ENCODE measurements at regions not wholly inside any gene's neighbourhood (a gene's known extent, or its start where the extent isn't known, plus 50 kb on each side); places are given as distances from the start of the nearest gene placed in this dataset.

DNA sequence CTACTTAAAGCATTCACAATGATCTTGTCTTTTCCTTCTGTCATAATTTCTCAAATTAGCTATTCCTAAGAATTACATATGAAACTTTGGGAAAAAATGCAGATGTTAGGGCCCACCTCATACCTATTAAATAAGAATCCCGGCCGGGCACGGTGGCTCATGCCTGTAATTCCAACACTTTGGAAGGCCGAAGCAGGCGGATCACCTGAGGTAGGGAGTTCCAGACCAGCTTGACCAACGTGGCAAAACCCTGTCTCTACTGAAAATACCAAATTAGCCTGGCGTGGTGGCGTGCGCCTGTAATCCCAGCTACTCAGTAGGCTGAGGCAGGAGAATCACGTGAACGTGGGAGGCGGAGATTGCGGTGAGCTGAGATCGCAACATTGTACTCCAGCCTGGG is 158.4 kb upstream of the TLL1 start:
- Histone ChIP-seq H3K4me3 (ENCODE audit: severe bottlenecking) (no peak overlapping the region), H3K4me1 (ENCODE audit: insufficient read depth, poor library complexity, severe bottlenecking) (no peaks in the 10 kb centered on the region), H3K27me3 (ENCODE audit: insufficient read depth, poor library complexity, severe bottlenecking) (no peaks in the 10 kb centered on the region), H3K36me3 (ENCODE audit: low read depth) (no peaks in the 10 kb centered on the region), H3K27ac (ENCODE audit: poor library complexity, severe bottlenecking) (no peak overlapping the region), H3K9me3 (ENCODE audit: severe bottlenecking) (no peaks in the 10 kb centered on the region)
- DNase-seq (ENCODE audit: low spot score), result no peak
- TF ChIP-seq, protein P1, sequence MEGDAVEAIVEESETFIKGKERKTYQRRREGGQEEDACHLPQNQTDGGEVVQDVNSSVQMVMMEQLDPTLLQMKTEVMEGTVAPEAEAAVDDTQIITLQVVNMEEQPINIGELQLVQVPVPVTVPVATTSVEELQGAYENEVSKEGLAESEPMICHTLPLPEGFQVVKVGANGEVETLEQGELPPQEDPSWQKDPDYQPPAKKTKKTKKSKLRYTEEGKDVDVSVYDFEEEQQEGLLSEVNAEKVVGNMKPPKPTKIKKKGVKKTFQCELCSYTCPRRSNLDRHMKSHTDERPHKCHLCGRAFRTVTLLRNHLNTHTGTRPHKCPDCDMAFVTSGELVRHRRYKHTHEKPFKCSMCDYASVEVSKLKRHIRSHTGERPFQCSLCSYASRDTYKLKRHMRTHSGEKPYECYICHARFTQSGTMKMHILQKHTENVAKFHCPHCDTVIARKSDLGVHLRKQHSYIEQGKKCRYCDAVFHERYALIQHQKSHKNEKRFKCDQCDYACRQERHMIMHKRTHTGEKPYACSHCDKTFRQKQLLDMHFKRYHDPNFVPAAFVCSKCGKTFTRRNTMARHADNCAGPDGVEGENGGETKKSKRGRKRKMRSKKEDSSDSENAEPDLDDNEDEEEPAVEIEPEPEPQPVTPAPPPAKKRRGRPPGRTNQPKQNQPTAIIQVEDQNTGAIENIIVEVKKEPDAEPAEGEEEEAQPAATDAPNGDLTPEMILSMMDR (IDR thresholded peaks at IDR 0.05; ENCODE audit: poor library complexity, severe bottlenecking), result no peak
- ATAC-seq (ENCODE audit: low read depth), result no peak

DNA sequence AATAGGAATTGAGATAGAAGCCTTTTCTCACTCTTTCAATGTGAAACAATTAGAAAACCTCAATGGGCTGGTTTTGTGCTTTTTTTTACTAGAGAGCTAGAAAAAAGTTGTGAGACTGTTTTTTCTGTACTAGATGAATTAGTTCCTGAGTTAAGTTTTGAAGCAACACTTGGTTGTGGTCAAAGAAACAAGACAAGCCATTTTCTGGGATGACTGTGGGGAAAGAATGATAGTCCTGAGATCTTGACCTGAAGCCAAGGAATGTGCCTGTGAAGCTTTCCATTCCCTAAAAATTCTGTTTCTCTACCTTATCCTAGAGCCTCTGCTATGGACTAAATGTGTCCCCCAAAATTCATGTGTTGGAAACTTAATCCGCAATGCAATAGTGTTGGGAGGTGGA is 157.8 kb upstream of the TLL1 start:
- no peak for ATAC-seq (ENCODE audit: low read depth)
- no peaks in the 10 kb centered on the region for H3K27me3 ChIP-seq (ENCODE audit: insufficient read depth, poor library complexity, severe bottlenecking)
- H3K9me3 ChIP-seq (ENCODE audit: severe bottlenecking), result no peaks in the 10 kb centered on the region
- H3K36me3 ChIP-seq (ENCODE audit: low read depth), result no peaks in the 10 kb centered on the region
- no peak for DNase-seq (ENCODE audit: low spot score)
- TF ChIP-seq, protein P1 (IDR thresholded peaks at IDR 0.05; ENCODE audit: poor library complexity, severe bottlenecking), result no peak
- H3K4me1 ChIP-seq (ENCODE audit: insufficient read depth, poor library complexity, severe bottlenecking), result no peaks in the 10 kb centered on the region
- no peak overlapping the region for H3K4me3 ChIP-seq (ENCODE audit: severe bottlenecking)
- H3K27ac ChIP-seq (ENCODE audit: poor library complexity, severe bottlenecking), result no peak overlapping the region

DNA sequence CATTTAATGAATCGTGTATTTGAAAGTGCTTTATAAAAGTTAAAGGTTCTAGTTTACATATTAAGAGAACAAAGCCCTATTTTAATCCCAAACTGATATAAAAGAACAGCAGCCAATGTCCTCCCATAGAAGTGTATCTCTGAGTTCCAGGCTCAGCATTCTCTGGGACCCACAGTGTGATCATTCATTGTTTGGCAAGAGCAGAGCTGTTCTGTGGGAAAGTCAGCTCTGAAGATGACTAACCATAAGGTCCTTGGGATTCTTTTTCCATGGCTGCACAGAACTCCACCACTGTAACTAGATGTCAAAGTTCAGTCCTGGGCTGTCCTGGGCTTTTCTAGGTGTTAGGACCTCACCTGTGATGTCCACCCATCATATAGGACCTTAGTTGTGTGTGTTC is 157.0 kb upstream of the TLL1 start:
- no peaks in the 10 kb centered on the region for H3K27me3 ChIP-seq (ENCODE audit: insufficient read depth, poor library complexity, severe bottlenecking)
- no peaks in the 10 kb centered on the region for H3K9me3 ChIP-seq (ENCODE audit: severe bottlenecking)
- DNase-seq (ENCODE audit: low spot score), result no peak
- H3K4me3 ChIP-seq (ENCODE audit: severe bottlenecking), result no peak overlapping the region
- H3K36me3 ChIP-seq (ENCODE audit: low read depth), result no peaks in the 10 kb centered on the region
- H3K4me1 ChIP-seq (ENCODE audit: insufficient read depth, poor library complexity, severe bottlenecking), result no peaks in the 10 kb centered on the region
- TF ChIP-seq, protein P1 (IDR thresholded peaks at IDR 0.05; ENCODE audit: poor library complexity, severe bottlenecking), result no peak
- no peak overlapping the region for H3K27ac ChIP-seq (ENCODE audit: poor library complexity, severe bottlenecking)
- no peak for ATAC-seq (ENCODE audit: low read depth)

DNA sequence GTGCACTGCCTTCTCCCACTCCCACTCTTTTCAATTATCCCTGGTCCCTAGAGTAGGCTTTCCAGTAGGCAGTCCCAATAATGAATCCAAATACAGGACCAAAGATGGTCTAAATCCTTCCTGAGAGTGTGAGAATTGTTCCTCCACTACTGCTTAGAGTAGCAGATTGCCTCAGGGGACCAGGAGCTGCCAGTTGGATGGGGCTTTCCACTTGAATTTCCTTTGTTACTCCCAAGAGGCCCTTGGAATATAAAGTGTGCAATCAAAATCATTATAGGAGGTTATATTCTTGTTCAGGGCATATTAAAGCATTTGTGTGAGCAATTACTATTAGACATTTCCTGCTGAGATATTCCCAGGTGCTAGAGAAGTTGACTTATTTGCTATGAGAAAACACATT is 156.6 kb upstream of the TLL1 start:
- no peak overlapping the region for H3K4me3 ChIP-seq (ENCODE audit: severe bottlenecking)
- H3K27me3 ChIP-seq (ENCODE audit: insufficient read depth, poor library complexity, severe bottlenecking), result no peaks in the 10 kb centered on the region
- no peaks in the 10 kb centered on the region for H3K36me3 ChIP-seq (ENCODE audit: low read depth)
- ATAC-seq (ENCODE audit: low read depth) (no peak), DNase-seq (ENCODE audit: low spot score) (no peak)
- TF ChIP-seq, protein P1 (IDR thresholded peaks at IDR 0.05; ENCODE audit: poor library complexity, severe bottlenecking), result no peak
- H3K4me1 ChIP-seq (ENCODE audit: insufficient read depth, poor library complexity, severe bottlenecking), result no peaks in the 10 kb centered on the region
- H3K27ac ChIP-seq (ENCODE audit: poor library complexity, severe bottlenecking), result no peak overlapping the region
- no peaks in the 10 kb centered on the region for H3K9me3 ChIP-seq (ENCODE audit: severe bottlenecking)

DNA sequence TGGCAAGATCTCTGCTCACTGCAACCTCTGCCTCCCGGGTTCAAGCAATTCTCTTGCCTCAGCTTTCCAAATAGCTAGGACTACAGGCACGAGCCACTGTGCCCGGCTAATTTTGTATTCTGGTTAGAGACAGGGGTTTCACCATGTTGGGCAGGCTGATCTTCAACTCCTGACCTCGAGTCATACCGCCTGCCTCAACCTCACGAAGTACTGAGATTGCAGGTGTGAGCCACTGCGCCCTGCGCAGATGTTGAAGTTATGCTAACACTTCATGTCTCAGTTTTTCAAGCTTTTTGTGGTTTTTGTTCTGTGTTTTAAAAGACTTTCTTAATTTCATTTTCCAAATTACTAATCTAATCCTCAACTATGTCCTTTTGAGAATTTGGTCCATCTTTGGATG is 154.4 kb upstream of the TLL1 start:
- Histone ChIP-seq H3K4me1 (ENCODE audit: insufficient read depth, poor library complexity, severe bottlenecking) (peaks cover 5% of the 10 kb centered on the region), H3K36me3 (ENCODE audit: low read depth) (no peaks in the 10 kb centered on the region), H3K27me3 (ENCODE audit: insufficient read depth, poor library complexity, severe bottlenecking) (no peaks in the 10 kb centered on the region), H3K4me3 (ENCODE audit: severe bottlenecking) (no peak overlapping the region), H3K9me3 (ENCODE audit: severe bottlenecking) (no peaks in the 10 kb centered on the region), H3K27ac (ENCODE audit: poor library complexity, severe bottlenecking) (no peak overlapping the region)
- no peak for DNase-seq (ENCODE audit: low spot score)
- ATAC-seq (ENCODE audit: low read depth), result no peak
- TF ChIP-seq, protein P1 (IDR thresholded peaks at IDR 0.05; ENCODE audit: poor library complexity, severe bottlenecking), result no peak

Data from RWPE2 (cell line).